Stimulated activated CD4-positive, alpha-beta T cell treated with anti-CD3 and anti-CD28 coated beads, Interleukin-2, amount 100 ng/mL, for 48 hours (primary cell): ENCODE measurements at regions not wholly inside any gene's neighbourhood (a gene's known extent, or its start where the extent isn't known, plus 50 kb on each side); places are given as distances from the start of the nearest gene placed in this dataset.
"Not testable (repeated sequence)": the region's sequence is repeated elsewhere in the genome, so short reads cannot be mapped to it uniquely, and the experiment has no call there.

Experiments used
- DNase-seq, 2 donors: peaks; one replicate each; pipeline ENCODE4 v3.0.0-alpha.2; 2020

- not testable (repeated sequence) for DNase-seq
These were observed 96.8 kb upstream of the GALNT15 start for GRCh38 chr3:16077681-16078080.

- no peak for DNase-seq
These were observed 95.0 kb upstream of the GALNT15 start for GRCh38 chr3:16079519-16079918.

GRCh38 chr3:16081661-16082060 is 92.8 kb upstream of the GALNT15 start:
- DNase-seq, result no peak

- no peak for DNase-seq
These were observed 89.6 kb upstream of the GALNT15 start for GRCh38 chr3:16084887-16085286.

GRCh38 chr3:16085410-16085809 is 89.1 kb upstream of the GALNT15 start:
- DNase-seq, result no peak

DNA sequence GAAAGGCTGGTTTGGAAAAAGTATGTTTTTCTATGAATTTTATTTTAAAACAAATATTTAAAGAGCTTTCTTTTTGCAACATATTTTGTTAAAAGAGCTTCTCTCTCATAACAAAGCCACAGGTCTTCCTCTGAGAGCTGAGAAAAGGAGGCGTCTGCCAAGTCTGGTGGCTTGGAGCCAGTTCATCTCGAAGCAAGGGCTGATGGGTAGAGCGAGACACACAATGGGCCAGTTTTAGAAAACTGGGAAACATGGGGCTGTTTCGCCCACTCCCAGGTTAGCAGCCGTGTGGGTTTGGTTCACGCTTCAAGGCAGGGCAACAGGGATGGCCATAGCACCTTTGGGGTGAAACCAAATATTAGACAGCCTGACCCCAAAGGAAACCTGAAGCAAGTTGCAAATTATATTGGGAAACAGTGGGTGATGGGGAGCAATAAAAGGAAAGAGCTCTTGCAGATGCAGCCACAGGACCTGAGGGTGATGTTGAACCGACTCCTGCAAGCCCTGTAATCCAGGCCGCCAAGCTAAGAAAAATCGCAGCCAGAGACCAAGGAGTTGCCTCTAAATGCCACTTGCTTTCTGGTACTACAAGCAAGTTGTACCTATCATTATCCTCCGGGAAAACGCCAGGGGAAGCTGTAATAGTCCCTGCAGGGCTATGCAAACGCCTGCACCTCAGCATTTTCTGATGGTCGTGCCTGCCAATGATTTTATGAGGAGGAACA is 88.4 kb upstream of the GALNT15 start:
- DNase-seq, result no peak

DNA sequence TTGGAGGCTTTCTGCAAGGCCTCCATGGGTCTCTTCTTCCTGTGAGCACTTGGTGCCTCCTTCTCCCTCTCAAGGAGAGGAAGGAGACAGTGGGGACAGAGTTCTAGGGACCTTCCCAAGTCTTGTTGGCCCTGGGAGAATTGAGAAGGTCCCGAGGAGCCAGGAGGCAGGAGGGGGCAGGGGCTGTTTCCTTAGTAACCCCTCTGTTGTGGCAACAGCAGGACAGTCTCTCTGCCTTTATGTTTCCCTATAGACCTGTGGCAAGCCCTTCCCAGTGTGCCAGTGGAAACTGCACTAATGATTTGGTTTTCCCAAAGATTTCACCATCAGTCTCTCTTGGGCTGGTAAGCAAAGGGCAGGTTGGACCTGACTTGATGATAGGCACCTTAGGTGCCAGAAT is 87.8 kb upstream of the GALNT15 start:
- no peak for DNase-seq

DNA sequence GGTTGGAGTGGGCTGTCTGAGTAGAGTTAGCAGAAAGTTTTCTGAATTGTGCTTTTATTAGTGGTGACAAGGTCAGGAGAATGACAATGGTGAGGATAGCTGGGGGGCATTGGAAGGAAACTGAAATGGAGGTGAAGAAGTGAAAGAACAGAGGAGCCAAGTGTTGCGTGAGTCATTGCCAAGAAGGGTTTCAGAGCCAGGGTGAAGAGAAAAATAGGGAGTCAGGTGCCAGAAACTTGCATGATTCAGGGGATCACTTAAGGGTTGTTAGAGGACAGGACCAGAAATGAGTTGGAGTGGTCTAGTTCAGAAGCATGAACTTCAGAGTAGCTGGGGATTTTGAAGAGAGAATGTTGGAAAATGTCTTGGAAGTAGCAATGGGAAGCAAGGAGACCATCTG is 86.0 kb upstream of the GALNT15 start:
- DNase-seq, result no peak

- DNase-seq, result no peak
These were observed 85.0 kb upstream of the GALNT15 start for GRCh38 chr3:16089521-16089920.

DNA sequence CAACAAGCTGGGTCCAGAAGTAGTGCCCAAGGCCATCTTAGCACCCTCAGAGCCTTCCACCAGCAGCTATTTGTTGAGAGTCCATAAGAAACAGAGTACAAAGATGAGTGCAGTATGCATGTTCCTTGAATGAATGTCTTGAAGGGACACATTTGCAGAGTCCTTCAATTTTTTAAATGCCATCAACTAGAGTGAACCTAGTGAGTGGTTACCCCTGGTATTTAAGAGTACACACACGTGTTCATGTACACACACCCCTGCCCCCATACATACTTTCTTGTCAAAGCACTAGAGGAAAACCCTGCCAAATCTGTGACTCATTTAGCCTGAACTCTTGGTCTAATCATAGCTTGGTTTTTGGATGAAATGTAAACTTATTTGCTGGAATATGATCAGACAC is 84.5 kb upstream of the GALNT15 start:
- no peak for DNase-seq

DNA sequence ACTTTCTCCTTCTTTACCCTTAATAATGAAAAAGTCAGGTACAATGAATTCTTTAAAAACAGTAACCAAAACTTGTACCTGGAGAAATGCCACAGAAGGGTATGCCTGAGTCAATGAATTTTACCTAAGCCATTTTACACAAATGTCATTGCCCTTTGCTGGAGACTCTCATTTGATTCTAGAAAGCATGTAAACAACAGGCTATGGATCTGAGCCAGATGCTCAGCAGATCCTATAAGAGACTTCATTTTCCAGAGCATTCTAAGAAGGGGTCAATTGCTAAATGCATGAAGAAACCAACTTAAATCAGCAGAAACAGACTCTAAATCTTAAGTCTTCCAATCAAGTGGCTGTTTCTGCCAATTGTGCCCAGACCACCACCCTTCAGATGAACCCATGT is 83.8 kb upstream of the GALNT15 start:
- DNase-seq, result no peak

DNA sequence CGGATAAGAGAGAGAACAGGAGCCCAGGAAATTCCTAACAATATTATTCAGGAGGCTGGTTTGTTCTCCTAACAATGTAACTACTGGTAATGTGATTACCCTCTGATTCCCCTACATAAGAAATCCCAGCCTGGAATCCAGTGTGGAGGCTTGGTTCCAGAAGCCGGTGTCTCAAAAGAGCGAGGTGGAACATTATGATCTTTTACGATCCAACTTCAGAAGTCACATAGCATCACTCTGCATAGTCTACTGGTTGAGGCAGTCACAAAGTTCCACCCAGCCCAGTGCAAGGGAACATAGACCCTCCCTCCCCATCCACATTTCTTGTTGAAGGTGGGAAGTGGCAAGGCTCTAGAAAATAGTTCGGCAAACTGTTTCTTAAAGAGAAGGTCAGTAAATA is 81.6 kb upstream of the GALNT15 start:
- no peak for DNase-seq

GRCh38 chr3:16101295-16102186 is 72.9 kb upstream of the GALNT15 start:
- peak in 1 of 2 donors; percentile 3 for DNase-seq

DNA sequence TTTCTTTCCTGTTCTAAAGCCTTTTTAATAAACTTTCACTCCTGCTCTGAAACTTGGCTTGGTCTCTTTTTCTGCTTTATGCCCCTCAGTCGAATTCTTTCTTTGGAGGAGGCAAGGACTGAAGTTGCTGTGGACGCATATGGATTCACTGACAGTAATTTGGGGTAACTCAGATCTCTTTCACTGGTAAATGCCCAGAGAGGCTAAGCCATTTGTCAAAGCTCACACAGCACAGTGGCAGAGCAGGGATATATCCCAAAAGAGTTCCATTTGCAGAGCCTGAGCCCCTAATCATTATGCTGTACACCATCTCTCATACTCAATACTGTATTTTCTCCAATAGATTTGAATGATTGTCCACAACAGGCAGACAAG is 72.3 kb upstream of the GALNT15 start:
- DNase-seq, result no peak

DNA sequence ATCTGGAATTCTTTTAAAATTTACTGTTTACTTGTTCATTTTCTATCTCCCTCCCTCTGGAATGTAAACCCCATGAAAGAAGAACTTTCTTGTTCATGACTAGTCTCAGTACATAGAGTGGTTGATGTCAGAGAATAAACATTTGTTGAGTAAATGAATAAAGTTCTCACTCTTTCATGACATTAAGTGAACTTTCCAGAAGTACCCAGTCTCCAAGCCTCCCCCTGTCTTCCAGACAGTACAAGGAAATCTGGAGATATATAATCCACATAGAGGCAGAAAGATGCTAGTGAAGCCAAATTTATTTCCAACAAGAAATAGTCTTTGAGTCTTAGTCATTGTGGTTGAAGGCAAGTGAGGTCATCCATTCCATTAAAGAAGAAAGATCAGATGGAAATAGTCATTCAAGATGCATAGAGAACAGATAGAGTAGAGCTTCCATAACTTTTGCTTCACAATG is 71.5 kb upstream of the GALNT15 start:
- no peak for DNase-seq

DNA sequence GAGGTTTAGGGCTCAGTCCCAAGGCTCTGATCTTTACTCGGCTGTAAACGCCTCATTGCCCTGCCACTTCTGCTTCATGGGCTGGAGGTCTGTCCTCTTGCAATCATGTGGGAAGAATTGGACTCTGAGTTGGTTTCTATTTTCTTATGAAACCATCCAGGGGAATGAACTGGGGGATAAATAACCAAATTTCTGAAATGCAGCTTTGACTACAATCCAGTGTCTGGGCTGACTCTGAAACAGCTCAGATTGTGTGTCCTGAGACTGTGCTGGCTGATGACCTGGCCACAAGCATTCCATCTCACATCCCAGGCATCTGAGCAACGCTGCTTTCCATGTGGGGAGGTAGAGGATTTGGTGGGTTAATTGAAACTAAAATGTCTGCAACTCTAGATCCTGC is 71.0 kb upstream of the GALNT15 start:
- DNase-seq, result no peak

DNA sequence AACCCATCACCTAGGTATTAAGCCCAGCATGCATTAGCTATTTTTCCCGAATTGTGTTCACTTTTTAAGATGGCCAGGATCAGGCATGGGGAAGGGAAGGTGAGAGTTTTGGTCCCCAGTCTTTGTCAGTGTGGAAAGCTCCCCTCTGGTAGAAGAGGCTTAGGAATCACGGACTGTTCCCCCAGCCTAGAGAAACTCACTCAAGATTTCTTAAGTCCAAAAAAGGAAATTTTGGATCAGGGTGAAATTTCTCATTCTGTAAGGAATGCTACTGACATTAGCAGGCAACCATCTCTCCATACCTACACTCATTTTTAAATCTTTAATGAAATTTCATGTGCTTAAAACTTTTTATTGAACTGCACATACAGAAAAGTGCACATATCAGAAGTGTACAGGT is 70.3 kb upstream of the GALNT15 start:
- no peak for DNase-seq

DNA sequence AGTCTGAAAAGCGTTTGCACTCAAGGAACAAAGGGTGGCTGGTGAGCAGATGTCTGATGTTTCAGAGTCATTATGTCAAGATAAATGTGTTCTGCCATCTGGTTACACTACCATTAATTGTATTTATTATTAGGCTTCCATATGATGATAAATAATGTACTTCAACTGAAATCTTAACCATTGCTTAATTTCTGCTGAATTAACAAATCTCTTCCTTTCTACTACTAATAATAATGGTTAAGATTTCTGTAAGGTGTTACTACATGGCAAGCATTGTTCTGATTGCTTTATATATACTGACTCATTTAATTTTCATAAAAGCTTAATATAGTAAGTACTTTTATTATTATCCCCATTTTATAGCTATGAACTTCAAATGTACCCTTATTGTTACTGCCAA is 68.4 kb upstream of the GALNT15 start:
- no peak for DNase-seq

- no peak for DNase-seq
These were observed 66.1 kb upstream of the GALNT15 start for GRCh38 chr3:16108424-16108823.

- no peak for DNase-seq
These were observed 64.6 kb upstream of the GALNT15 start for GRCh38 chr3:16109929-16110328.

DNA sequence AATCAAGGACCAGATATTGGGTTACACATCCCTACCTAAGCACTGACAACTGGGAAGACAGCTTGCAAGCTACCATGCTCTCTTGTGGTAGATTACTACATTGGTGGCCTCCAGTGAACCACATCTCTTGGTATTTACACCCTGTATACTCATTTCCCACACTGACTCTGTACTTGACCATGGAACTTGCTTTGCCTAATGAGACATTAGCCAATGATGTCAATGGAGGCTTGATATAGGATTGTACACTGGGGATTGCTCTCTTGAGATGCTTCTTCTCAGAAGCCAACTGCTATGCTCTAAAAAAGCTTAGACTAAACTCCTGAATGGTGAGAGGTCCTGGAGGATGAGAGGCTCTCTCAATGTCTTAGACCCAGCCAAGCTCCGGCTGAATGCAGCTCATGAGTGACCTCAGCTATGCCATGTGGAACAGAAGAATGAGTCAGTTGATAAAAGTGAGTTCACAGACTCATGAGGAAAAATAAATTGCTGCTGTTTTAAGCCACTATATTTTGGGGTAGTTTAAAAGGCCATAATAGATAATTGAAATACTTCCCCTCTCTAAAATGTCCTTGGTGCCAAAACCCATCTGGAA is 61.5 kb upstream of the GALNT15 start:
- DNase-seq, result no peak

DNA sequence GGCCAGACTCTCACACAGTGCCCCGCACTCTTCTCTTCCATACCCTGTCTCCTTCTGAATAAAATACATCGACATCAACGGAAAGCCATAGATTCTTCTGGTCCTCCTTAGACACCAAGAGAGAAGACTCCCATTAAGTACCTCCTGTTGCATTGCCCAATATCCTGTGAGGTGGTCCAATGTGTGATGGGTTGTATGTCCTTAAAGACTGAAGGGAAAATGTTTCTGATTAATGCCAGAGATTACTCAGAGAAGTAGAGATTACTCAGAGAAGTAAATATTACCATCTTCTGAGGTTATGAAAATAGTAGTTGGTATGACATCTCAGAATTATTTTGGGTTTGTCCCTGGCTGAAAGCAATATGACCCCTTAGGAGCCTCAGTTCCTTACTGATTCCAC is 60.8 kb upstream of the GALNT15 start:
- DNase-seq, result no peak

- DNase-seq, result no peak
These were observed 60.1 kb upstream of the GALNT15 start for GRCh38 chr3:16114429-16114828.

GRCh38 chr3:16114930-16115329 is 59.5 kb upstream of the GALNT15 start:
- no peak for DNase-seq
